OCI-LY1 (cell line): ENCODE measurements at regions not wholly inside any gene's neighbourhood (a gene's known extent, or its start where the extent isn't known, plus 50 kb on each side); places are given as distances from the start of the nearest gene placed in this dataset.

Experiments
- H2AFZ ChIP-seq: fragments of 200-600 bp; sonication (generic), shearing (Covaris generic); 2 replicates; pipeline ENCODE4 v1.6.0; 2014; ENCODE audit warnings: antibody characterized with exemption, mild to moderate bottlenecking, low read length
- H3F3A ChIP-seq: fragments of 200-600 bp; sonication (generic), shearing (Covaris generic); 2 replicates; pipeline ENCODE4 v1.6.0; 2014; ENCODE audit warnings: mild to moderate bottlenecking, antibody characterized with exemption, low read length, moderate library complexity; ENCODE audit not compliant: insufficient read depth
- H3K27ac ChIP-seq: fragments of 200-600 bp; sonication (generic); 2 replicates; pipeline ENCODE4 v1.5.1; 2014; ENCODE audit warnings: low read length, mixed run types, mild to moderate bottlenecking, low read depth; ENCODE audit not compliant: poor library complexity, severe bottlenecking
- H3K27me3 ChIP-seq: fragments of 200-600 bp; sonication (generic); 2 replicates; pipeline ENCODE4 v1.6.0; 2014; ENCODE audit warnings: antibody characterized with exemption, mild to moderate bottlenecking, low read length, moderate library complexity; ENCODE audit not compliant: insufficient read depth
- H3K36me3 ChIP-seq: fragments of 200-600 bp; sonication (generic); 2 replicates; pipeline ENCODE4 v1.6.1; 2014; ENCODE audit warnings: mild to moderate bottlenecking, antibody characterized with exemption, low read length, moderate library complexity, mixed read lengths; ENCODE audit not compliant: insufficient read depth
- H3K4me1 ChIP-seq: fragments of 200-600 bp; sonication (generic); 2 replicates; pipeline ENCODE4 v1.5.1; 2014; ENCODE audit warnings: mild to moderate bottlenecking, low read length, moderate library complexity; ENCODE audit not compliant: insufficient read depth, severe bottlenecking
- H3K4me2 ChIP-seq: fragments of 200-600 bp; sonication (generic), shearing (Covaris generic); 2 replicates; pipeline ENCODE4 v1.6.1; 2014; ENCODE audit warnings: low read length
- H3K4me3 ChIP-seq: fragments of 200-600 bp; sonication (generic); 2 replicates; pipeline ENCODE4 v1.5.1; 2014; ENCODE audit warnings: low read length, low read depth, mild to moderate bottlenecking, mixed read lengths; ENCODE audit not compliant: poor library complexity, severe bottlenecking
- H3K79me2 ChIP-seq: fragments of 200-600 bp; shearing (Covaris generic); 2 replicates; pipeline ENCODE4 v1.6.1; 2016; ENCODE audit warnings: mixed run types, low read length, mixed read lengths; ENCODE audit not compliant: insufficient read depth
- H3K9ac ChIP-seq: fragments of 200-600 bp; sonication (generic), shearing (Covaris generic); 2 replicates; pipeline ENCODE4 v1.6.1; 2014; ENCODE audit warnings: mild to moderate bottlenecking, low read length, mixed read lengths
- H3K9me2 ChIP-seq: fragments of 200-600 bp; sonication (generic), shearing (Covaris generic); 2 replicates; pipeline ENCODE4 v1.6.1; 2014; ENCODE audit warnings: low read depth, mild to moderate bottlenecking, low read length, mixed read lengths
- H3K9me3 ChIP-seq: fragments of 200-600 bp; shearing (Covaris generic); 2 replicates; pipeline ENCODE4 v1.6.1; 2014; ENCODE audit warnings: low read length, mixed read lengths
- H4K20me1 ChIP-seq: fragments of 200-600 bp; sonication (generic), shearing (Covaris generic); 2 replicates; pipeline ENCODE4 v1.6.0; 2016; ENCODE audit warnings: mild to moderate bottlenecking, low read length; ENCODE audit not compliant: insufficient read depth
- CTCF ChIP-seq: fragments of 200-600 bp; sonication (generic), shearing (Covaris generic); IDR thresholded peaks from 2 replicates; pipeline ENCODE4 v1.5.1; 2017; ENCODE audit warnings: mild to moderate bottlenecking, antibody characterized with exemption, low read length, moderate library complexity, mixed read lengths
- EZH2 ChIP-seq: fragments of 200-600 bp; sonication (generic), shearing (Covaris generic); IDR thresholded peaks from 2 replicates; pipeline ENCODE4 v1.8.0; 2017; ENCODE audit warnings: borderline replicate concordance, mixed run types, mild to moderate bottlenecking, antibody characterized with exemption, low read length, moderate library complexity, mixed read lengths

DNA sequence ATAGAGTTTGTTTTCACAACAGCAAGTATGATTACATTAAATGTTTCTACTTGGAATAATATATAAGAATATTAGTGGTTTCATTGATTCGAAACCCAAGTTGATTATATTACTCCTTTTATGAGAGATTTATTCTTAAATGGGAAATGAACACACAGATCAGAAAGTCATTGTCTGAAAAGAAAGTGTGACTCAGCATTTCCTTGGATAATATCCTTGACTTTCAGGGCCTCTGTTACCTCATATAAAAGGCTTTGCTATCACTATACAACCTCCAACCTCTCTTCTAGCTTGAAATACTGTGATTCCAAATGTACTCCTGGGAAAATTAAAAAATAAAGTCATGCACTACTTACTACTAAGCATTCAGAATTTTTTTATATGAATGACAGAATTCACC lies 295.3 kb upstream of the LYPLAL1 start:
- H2AFZ ChIP-seq = no peak overlapping the region
- no peaks in the 10 kb centered on the region for H3K27me3 ChIP-seq
- H3K4me1 ChIP-seq = no peaks in the 10 kb centered on the region
- H3K9me2 ChIP-seq = no peaks in the 10 kb centered on the region
- H3K9ac ChIP-seq = no peak overlapping the region
- TF ChIP-seq CTCF (no peak), EZH2 (no peak)
- H3K9me3 ChIP-seq = no peaks in the 10 kb centered on the region
- H3K79me2 ChIP-seq = no peaks in the 10 kb centered on the region
- no peaks in the 10 kb centered on the region for H3K36me3 ChIP-seq
- no peak overlapping the region for H3K27ac ChIP-seq
- no peak overlapping the region for H3K4me3 ChIP-seq
- H3K4me2 ChIP-seq = no peak overlapping the region
- no peaks in the 10 kb centered on the region for H3F3A ChIP-seq
- H4K20me1 ChIP-seq = no peaks in the 10 kb centered on the region

DNA sequence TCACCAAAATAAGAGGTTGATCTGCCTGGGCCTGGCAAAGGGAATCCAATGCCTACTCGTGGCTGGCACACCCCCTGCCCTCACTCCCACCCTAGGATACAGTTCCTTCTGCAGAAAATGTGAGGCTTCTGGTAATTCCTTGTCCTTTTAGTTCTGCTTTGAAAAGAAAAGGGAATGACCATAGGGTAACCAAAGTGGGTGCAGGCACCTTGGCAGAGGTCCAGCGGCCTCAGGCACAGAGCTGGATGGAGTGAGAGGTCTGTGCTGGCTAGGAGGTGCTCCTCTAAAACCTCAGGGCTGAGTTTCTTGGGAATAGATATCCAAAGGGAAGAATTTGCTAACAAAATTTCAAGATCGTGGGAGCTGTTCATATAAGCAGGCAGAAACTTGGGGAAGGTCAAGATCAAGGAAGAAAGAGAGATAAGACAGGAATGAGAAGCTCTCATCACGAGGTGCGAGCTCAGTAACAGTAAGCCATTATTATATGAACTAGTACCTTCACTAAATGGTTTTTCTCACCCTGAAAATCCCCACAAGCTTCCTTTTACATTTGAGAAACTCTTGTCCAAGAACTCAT lies 293.1 kb upstream of the LYPLAL1 start:
- Histone ChIP-seq H3K4me1 (no peaks in the 10 kb centered on the region), H3K79me2 (no peaks in the 10 kb centered on the region), H3K4me2 (no peak overlapping the region), H4K20me1 (no peaks in the 10 kb centered on the region), H3K9me3 (no peaks in the 10 kb centered on the region), H3K9ac (no peak overlapping the region), H3K9me2 (no peaks in the 10 kb centered on the region), H3K4me3 (no peak overlapping the region), H3F3A (no peaks in the 10 kb centered on the region), H3K27ac (no peak overlapping the region), H2AFZ (no peak overlapping the region), H3K27me3 (no peaks in the 10 kb centered on the region), H3K36me3 (no peaks in the 10 kb centered on the region)
- TF ChIP-seq CTCF (no peak), EZH2 (no peak)

DNA sequence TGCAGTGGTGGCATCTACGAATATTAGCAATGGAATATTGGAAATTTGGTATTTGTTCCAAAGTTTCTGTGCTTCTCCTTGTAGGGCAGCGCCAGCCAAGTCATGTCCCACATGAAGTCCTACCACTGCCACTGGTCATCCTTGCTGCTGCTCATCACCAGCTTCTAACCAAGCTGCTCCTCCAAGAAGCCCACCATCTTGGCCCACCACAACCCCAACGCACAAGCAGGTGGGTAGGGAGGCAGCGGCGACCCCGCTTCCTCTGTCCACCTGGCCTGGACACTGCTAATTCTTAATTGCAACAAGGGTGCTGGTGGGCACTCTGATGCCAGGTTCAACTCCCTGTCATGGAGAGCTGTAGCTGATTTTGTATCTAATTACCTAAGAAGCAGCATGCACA lies 291.2 kb upstream of the LYPLAL1 start:
- Histone ChIP-seq H3K9me3 (no peaks in the 10 kb centered on the region), H3K27me3 (no peaks in the 10 kb centered on the region), H3K79me2 (no peaks in the 10 kb centered on the region), H3K9me2 (no peaks in the 10 kb centered on the region), H3K4me3 (no peak overlapping the region), H3K36me3 (no peaks in the 10 kb centered on the region), H3K9ac (no peak overlapping the region), H2AFZ (no peak overlapping the region), H3K4me2 (no peak overlapping the region), H3F3A (no peaks in the 10 kb centered on the region), H3K4me1 (no peaks in the 10 kb centered on the region), H3K27ac (no peak overlapping the region), H4K20me1 (no peaks in the 10 kb centered on the region)
- no peak for TF ChIP-seq CTCF
- TF ChIP-seq EZH2 = no peak
